HCEC 1CT (cell line): ENCODE measurements at regions not wholly inside any gene's neighbourhood (a gene's known extent, or its start where the extent isn't known, plus 50 kb on each side); places are given as distances from the start of the nearest gene placed in this dataset.

ENCODE experiments used
- DNase-seq: peaks from one replicate; pipeline ENCODE4 v3.0.0-alpha.2; 2017

GRCh38 chr5:29780401-29780800 lies 1413.1 kb upstream of the CDH6 start:
- DNase-seq = no peak

GRCh38 chr5:29779141-29779540 lies 1414.3 kb upstream of the CDH6 start:
- DNase-seq = no peak

GRCh38 chr5:29777373-29777772 lies 1416.1 kb upstream of the CDH6 start:
- no peak for DNase-seq

- DNase-seq = no peak
Observed at GRCh38 chr5:29770936-29771335, 1422.5 kb upstream of the CDH6 start.

- no peak for DNase-seq
Observed at GRCh38 chr5:29769474-29769873, 1424.0 kb upstream of the CDH6 start.

- no peak for DNase-seq
Observed at GRCh38 chr5:29758986-29759421, 1434.5 kb upstream of the CDH6 start.

GRCh38 chr5:29750453-29750852 lies 1443.0 kb upstream of the CDH6 start:
- DNase-seq = no peak

- DNase-seq = no peak
Observed at GRCh38 chr5:29744618-29745017, 1448.9 kb upstream of the CDH6 start.

- DNase-seq = no peak
Observed at GRCh38 chr5:29720954-29721353, 1472.5 kb upstream of the CDH6 start.

- DNase-seq = no peak
Observed at GRCh38 chr5:29719171-29719570, 1474.3 kb upstream of the CDH6 start.

GRCh38 chr5:29715167-29715566 lies 1478.3 kb upstream of the CDH6 start:
- no peak for DNase-seq

- DNase-seq = no peak
Observed at GRCh38 chr5:29702875-29703274, 1490.6 kb upstream of the CDH6 start.

- DNase-seq = no peak
Observed at GRCh38 chr5:29701600-29701999, 1491.9 kb upstream of the CDH6 start.

- no peak for DNase-seq
Observed at GRCh38 chr5:29697785-29698414, 1495.6 kb upstream of the CDH6 start.

- no peak for DNase-seq
Observed at GRCh38 chr5:29697278-29697677, 1496.2 kb upstream of the CDH6 start.

GRCh38 chr5:29672678-29673077 lies 1520.8 kb upstream of the CDH6 start:
- DNase-seq = no peak

GRCh38 chr5:29662876-29663275 lies 1530.6 kb upstream of the CDH6 start:
- no peak for DNase-seq

GRCh38 chr5:29654954-29655353 lies 1538.5 kb upstream of the CDH6 start:
- DNase-seq = no peak

- no peak for DNase-seq
Observed at GRCh38 chr5:29649321-29649720, 1544.2 kb upstream of the CDH6 start.

- DNase-seq = no peak
Observed at GRCh38 chr5:29642601-29643000, 1550.9 kb upstream of the CDH6 start.

- no peak for DNase-seq
Observed at GRCh38 chr5:29614206-29614605, 1579.3 kb upstream of the CDH6 start.

GRCh38 chr5:29588236-29588635 lies 1605.2 kb upstream of the CDH6 start:
- no peak for DNase-seq

- DNase-seq = no peak
Observed at GRCh38 chr5:29587832-29588231, 1605.7 kb upstream of the CDH6 start.

- DNase-seq = no peak
Observed at GRCh38 chr5:29568028-29568427, 1625.5 kb upstream of the CDH6 start.

- no peak for DNase-seq
Observed at GRCh38 chr5:29561564-29561963, 1631.9 kb upstream of the CDH6 start.

- DNase-seq = no peak
Observed at GRCh38 chr5:29550523-29550922, 1643.0 kb upstream of the CDH6 start.
